Loucy (cell line): ENCODE measurements at regions not wholly inside any gene's neighbourhood (a gene's known extent, or its start where the extent isn't known, plus 50 kb on each side); places are given as distances from the start of the nearest gene placed in this dataset.
"Not testable (repeated sequence)": the region's sequence is repeated elsewhere in the genome, so short reads cannot be mapped to it uniquely, and the experiment has no call there.

Experiments
- H2AFZ ChIP-seq: fragments of 200-600 bp; sonication (generic); 2 replicates; pipeline ENCODE4 v1.6.0; 2016; ENCODE audit warnings: antibody characterized with exemption, mild to moderate bottlenecking, low read length, moderate library complexity
- H3F3A ChIP-seq: fragments of 200-600 bp; 2 replicates; pipeline ENCODE4 v1.6.0; 2016; ENCODE audit warnings: antibody characterized with exemption, low read depth, mild to moderate bottlenecking
- H3K27me3 ChIP-seq: fragments of 200-600 bp; sonication (generic); 2 replicates; pipeline ENCODE4 v1.6.1; 2014; ENCODE audit warnings: low read length, mild to moderate bottlenecking; ENCODE audit not compliant: insufficient read depth, poor library complexity, severe bottlenecking
- H3K36me3 ChIP-seq: fragments of 200-600 bp; sonication (generic); 2 replicates; pipeline ENCODE4 v1.6.1; 2016; ENCODE audit warnings: low read length; ENCODE audit not compliant: insufficient read depth
- H3K4me1 ChIP-seq: fragments of 200-600 bp; sonication (generic); 2 replicates; pipeline ENCODE4 v1.5.1; 2014; ENCODE audit warnings: low read length, mild to moderate bottlenecking; ENCODE audit not compliant: insufficient read depth, poor library complexity, severe bottlenecking
- H3K4me2 ChIP-seq: fragments of 200-600 bp; sonication (generic); 2 replicates; pipeline ENCODE4 v1.6.0; 2014; ENCODE audit warnings: antibody characterized with exemption, low read length, low read depth, mild to moderate bottlenecking; ENCODE audit not compliant: poor library complexity, severe bottlenecking
- H3K4me3 ChIP-seq: fragments of 200-600 bp; sonication (generic); 2 replicates; pipeline ENCODE4 v1.5.1; 2014; ENCODE audit warnings: low read length, mild to moderate bottlenecking, mixed read lengths; ENCODE audit not compliant: poor library complexity, severe bottlenecking
- H3K79me2 ChIP-seq: fragments of 200-600 bp; sonication (generic); 2 replicates; pipeline ENCODE4 v1.6.1; 2014; ENCODE audit warnings: low read length; ENCODE audit not compliant: insufficient read depth
- H3K9ac ChIP-seq: fragments of 200-600 bp; sonication (generic); 2 replicates; pipeline ENCODE4 v1.6.0; 2014; ENCODE audit warnings: mild to moderate bottlenecking, low read depth, low read length, moderate library complexity; ENCODE audit not compliant: poor library complexity, severe bottlenecking
- H3K9me2 ChIP-seq: fragments of 200-600 bp; sonication (generic); replicated peaks from 2 replicates; pipeline ENCODE4 v1.6.1; 2016; ENCODE audit warnings: low read depth, low read length, mixed read lengths
- H3K9me3 ChIP-seq: fragments of 200-600 bp; sonication (generic); 2 replicates; pipeline ENCODE4 v1.6.1; 2014; ENCODE audit warnings: mild to moderate bottlenecking, antibody characterized with exemption, low read length, low read depth; ENCODE audit not compliant: insufficient read depth
- H4K20me1 ChIP-seq: fragments of 200-600 bp; sonication (generic); 2 replicates; pipeline ENCODE4 v1.6.0; 2014; ENCODE audit warnings: antibody characterized with exemption, low read length, mild to moderate bottlenecking; ENCODE audit not compliant: insufficient read depth, poor library complexity, severe bottlenecking
- EZH2phosphoT487 ChIP-seq: fragments of 200-600 bp; IDR thresholded peaks from 2 replicates; pipeline ENCODE4 v1.6.1; 2018; ENCODE audit warnings: antibody characterized with exemption, mild to moderate bottlenecking, moderate library complexity, borderline replicate concordance
- TF ChIP-seq, protein P1 (sequence below): fragments of 200-600 bp; sonication (generic); conservative IDR thresholded peaks from 2 replicates; pipeline ENCODE4 v1.5.1; 2014; ENCODE audit warnings: mild to moderate bottlenecking, antibody characterized with exemption, low read length

GRCh38 chr5:122668552-122668951 is 106.3 kb upstream of the SNX2 start:
- Histone ChIP-seq H2AFZ (no peak overlapping the region), H3F3A (no peaks in the 10 kb centered on the region), H3K79me2 (no peaks in the 10 kb centered on the region), H3K9me2 (no peaks in the 10 kb centered on the region), H3K4me3 (no peak overlapping the region), H3K9ac (no peak overlapping the region), H3K4me2 (no peak overlapping the region), H3K36me3 (no peaks in the 10 kb centered on the region), H3K27me3 (no peaks in the 10 kb centered on the region), H3K9me3 (no peaks in the 10 kb centered on the region), H3K4me1 (no peaks in the 10 kb centered on the region), H4K20me1 (no peaks in the 10 kb centered on the region)
- TF ChIP-seq, protein P1, sequence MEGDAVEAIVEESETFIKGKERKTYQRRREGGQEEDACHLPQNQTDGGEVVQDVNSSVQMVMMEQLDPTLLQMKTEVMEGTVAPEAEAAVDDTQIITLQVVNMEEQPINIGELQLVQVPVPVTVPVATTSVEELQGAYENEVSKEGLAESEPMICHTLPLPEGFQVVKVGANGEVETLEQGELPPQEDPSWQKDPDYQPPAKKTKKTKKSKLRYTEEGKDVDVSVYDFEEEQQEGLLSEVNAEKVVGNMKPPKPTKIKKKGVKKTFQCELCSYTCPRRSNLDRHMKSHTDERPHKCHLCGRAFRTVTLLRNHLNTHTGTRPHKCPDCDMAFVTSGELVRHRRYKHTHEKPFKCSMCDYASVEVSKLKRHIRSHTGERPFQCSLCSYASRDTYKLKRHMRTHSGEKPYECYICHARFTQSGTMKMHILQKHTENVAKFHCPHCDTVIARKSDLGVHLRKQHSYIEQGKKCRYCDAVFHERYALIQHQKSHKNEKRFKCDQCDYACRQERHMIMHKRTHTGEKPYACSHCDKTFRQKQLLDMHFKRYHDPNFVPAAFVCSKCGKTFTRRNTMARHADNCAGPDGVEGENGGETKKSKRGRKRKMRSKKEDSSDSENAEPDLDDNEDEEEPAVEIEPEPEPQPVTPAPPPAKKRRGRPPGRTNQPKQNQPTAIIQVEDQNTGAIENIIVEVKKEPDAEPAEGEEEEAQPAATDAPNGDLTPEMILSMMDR = no peak
- no peak for TF ChIP-seq EZH2phosphoT487

- not testable (repeated sequence) for H4K20me1 ChIP-seq, H3K9ac ChIP-seq, H3K9me2 ChIP-seq, H3K36me3 ChIP-seq, H3K79me2 ChIP-seq, H3K4me2 ChIP-seq, H3F3A ChIP-seq, H3K4me1 ChIP-seq, H3K9me3 ChIP-seq, H2AFZ ChIP-seq, H3K27me3 ChIP-seq, H3K4me3 ChIP-seq
Measured at GRCh38 chr5:122669709-122670108, 105.2 kb upstream of the SNX2 start.

- no peak overlapping the region for H3K4me3 ChIP-seq
- TF ChIP-seq, protein P1 = no peak
- TF ChIP-seq EZH2phosphoT487 = no peak
- H2AFZ ChIP-seq = no peak overlapping the region
- H3F3A ChIP-seq = no peaks in the 10 kb centered on the region
- no peak overlapping the region for H3K9ac ChIP-seq
- H3K9me2 ChIP-seq = no peaks in the 10 kb centered on the region
- no peaks in the 10 kb centered on the region for H3K79me2 ChIP-seq
- H3K36me3 ChIP-seq = no peaks in the 10 kb centered on the region
- H3K4me2 ChIP-seq = no peak overlapping the region
- H3K4me1 ChIP-seq = no peaks in the 10 kb centered on the region
- no peaks in the 10 kb centered on the region for H3K9me3 ChIP-seq
- no peaks in the 10 kb centered on the region for H3K27me3 ChIP-seq
- no peaks in the 10 kb centered on the region for H4K20me1 ChIP-seq
Measured at GRCh38 chr5:122673343-122673742, 101.5 kb upstream of the SNX2 start.

- Histone ChIP-seq H3K9me2 (no peaks in the 10 kb centered on the region), H3K4me2 (no peak overlapping the region), H3K4me3 (no peak overlapping the region), H4K20me1 (no peaks in the 10 kb centered on the region), H3F3A (no peaks in the 10 kb centered on the region), H3K4me1 (no peaks in the 10 kb centered on the region), H3K36me3 (no peaks in the 10 kb centered on the region), H2AFZ (no peak overlapping the region), H3K27me3 (no peaks in the 10 kb centered on the region), H3K9ac (no peak overlapping the region), H3K79me2 (no peaks in the 10 kb centered on the region), H3K9me3 (no peaks in the 10 kb centered on the region)
- TF ChIP-seq EZH2phosphoT487 = no peak
- TF ChIP-seq, protein P1 = no peak
Measured at GRCh38 chr5:122674385-122674784, 100.5 kb upstream of the SNX2 start.
